ENCODE measurements at regions not wholly inside any gene's neighbourhood (a gene's known extent, or its start where the extent isn't known, plus 50 kb on each side); places are given as distances from the start of the nearest gene placed in this dataset.

GRCh38 chr7:77484785-77485184, 52.3 kb upstream of the PTPN12 start:
- no peak for TF ChIP-seq CTCF (conservative IDR thresholded peaks at IDR 0.05)

GRCh38 chr7:77482015-77482414, 55.1 kb upstream of the PTPN12 start:
- peak overlapping the region; percentile 75 for H3K27ac ChIP-seq
- TF ChIP-seq CTCF (conservative IDR thresholded peaks at IDR 0.05): no peak

More at GRCh38 chr7:77484785-77485184, 52.3 kb upstream of the PTPN12 start:
- no peak overlapping the region for H3K27ac ChIP-seq

- TF ChIP-seq CTCF (conservative IDR thresholded peaks at IDR 0.05): no peak
- H3K27ac ChIP-seq: peak overlapping the region; percentile 75
Measured at GRCh38 chr7:77481615-77482014, 55.5 kb upstream of the PTPN12 start.

- H3K27ac ChIP-seq: peak overlapping the region; percentile 75
Measured at GRCh38 chr7:77480102-77480627, 56.9 kb upstream of the PTPN12 start.

- TF ChIP-seq CTCF (conservative IDR thresholded peaks at IDR 0.05): no peak
Measured at GRCh38 chr7:77479536-77480088, 57.5 kb upstream of the PTPN12 start.

GRCh38 chr7:77476871-77477270, 60.2 kb upstream of the PTPN12 start:
- no peak for TF ChIP-seq CTCF (conservative IDR thresholded peaks at IDR 0.05)
- H3K27ac ChIP-seq: no peak overlapping the region

More at GRCh38 chr7:77479536-77480088, 57.5 kb upstream of the PTPN12 start:
- peak overlapping the region; percentile 75 for H3K27ac ChIP-seq

- TF ChIP-seq CTCF (conservative IDR thresholded peaks at IDR 0.05): no peak
- no peak overlapping the region for H3K27ac ChIP-seq
Measured at GRCh38 chr7:77475181-77475580, 59.0 kb upstream of the GSAP start.

- H3K27ac ChIP-seq: no peak overlapping the region
- no peak for TF ChIP-seq CTCF (conservative IDR thresholded peaks at IDR 0.05)
Measured at GRCh38 chr7:77474756-77475155, 58.6 kb upstream of the GSAP start.
